NCI-H345 treated with DMSO at 0.1 percent for 48 hours (cell line): ENCODE measurements at regions not wholly inside any gene's neighbourhood (a gene's known extent, or its start where the extent isn't known, plus 50 kb on each side); places are given as distances from the start of the nearest gene placed in this dataset.

Source experiments
- DNase-seq: peaks from one replicate; lab custom pipeline; 2025; ENCODE audit not compliant: unreplicated experiment; lab: John Stamatoyannopoulos, UW

GRCh38 chr11:92644595-92645445 lies 324.6 kb upstream of the MTNR1B start:
- no peak for DNase-seq

- DNase-seq, result no peak
Observed at GRCh38 chr11:92651159-92651558, 318.3 kb upstream of the MTNR1B start.

- DNase-seq, result no peak
Observed at GRCh38 chr11:92653454-92653853, 316.0 kb upstream of the MTNR1B start.

GRCh38 chr11:92656783-92657182 lies 312.7 kb upstream of the MTNR1B start:
- DNase-seq, result no peak

- no peak for DNase-seq
Observed at GRCh38 chr11:92657226-92657625, 312.2 kb upstream of the MTNR1B start.

GRCh38 chr11:92658733-92659132 lies 310.7 kb upstream of the MTNR1B start:
- DNase-seq, result no peak

- DNase-seq, result no peak
Observed at GRCh38 chr11:92659793-92660192, 309.7 kb upstream of the MTNR1B start.

- DNase-seq, result no peak
Observed at GRCh38 chr11:92662601-92663360, 306.7 kb upstream of the MTNR1B start.

GRCh38 chr11:92663539-92663938 lies 305.9 kb upstream of the MTNR1B start:
- DNase-seq, result no peak

GRCh38 chr11:92667486-92668152 lies 301.8 kb upstream of the MTNR1B start:
- DNase-seq, result peak; percentile 92

- DNase-seq, result no peak
Observed at GRCh38 chr11:92670308-92670890, 299.1 kb upstream of the MTNR1B start.

GRCh38 chr11:92671081-92671480 lies 298.4 kb upstream of the MTNR1B start:
- no peak for DNase-seq

- DNase-seq, result no peak
Observed at GRCh38 chr11:92675303-92675702, 294.1 kb upstream of the MTNR1B start.

GRCh38 chr11:92675810-92676209 lies 293.6 kb upstream of the MTNR1B start:
- no peak for DNase-seq

GRCh38 chr11:92678008-92678611 lies 291.3 kb upstream of the MTNR1B start:
- DNase-seq, result no peak

GRCh38 chr11:92681586-92681985 lies 287.9 kb upstream of the MTNR1B start:
- no peak for DNase-seq

GRCh38 chr11:92682136-92682535 lies 287.3 kb upstream of the MTNR1B start:
- DNase-seq, result no peak

- no peak for DNase-seq
Observed at GRCh38 chr11:92682952-92683351, 286.5 kb upstream of the MTNR1B start.

GRCh38 chr11:92685049-92685448 lies 284.4 kb upstream of the MTNR1B start:
- DNase-seq, result no peak

- no peak for DNase-seq
Observed at GRCh38 chr11:92687724-92688123, 281.7 kb upstream of the MTNR1B start.

- DNase-seq, result no peak
Observed at GRCh38 chr11:92688416-92688815, 281.0 kb upstream of the MTNR1B start.
